Gastroesophageal sphincter (tissue), 3 donors: ENCODE measurements at regions not wholly inside any gene's neighbourhood (a gene's known extent, or its start where the extent isn't known, plus 50 kb on each side); places are given as distances from the start of the nearest gene placed in this dataset.

ENCODE experiments used
- EP300 ChIP-seq: sonication (generic); formaldehyde crosslinking; IDR thresholded peaks from one replicate; pipeline ENCODE4 v1.6.1; 2017; ENCODE audit warnings: antibody characterized with exemption, mild to moderate bottlenecking
- POLR2A ChIP-seq, 2 donors: fragments of 450-650 bp; IDR thresholded peaks; one replicate each; pipeline ENCODE4 v1.6.1; 2017; ENCODE audit warnings: antibody characterized with exemption in 2 of 2, mild to moderate bottlenecking in 2 of 2, moderate library complexity in 1 of 2
- POLR2AphosphoS5 ChIP-seq: sonication (generic); formaldehyde crosslinking; IDR thresholded peaks from one replicate; pipeline ENCODE4 v1.6.1; 2017; ENCODE audit warnings: antibody characterized with exemption
- TF ChIP-seq, protein P1 (sequence below), 4 experiments: fragments of 200-600 bp in 2 of 4; fragments of 450-650 bp in 2 of 4; sonication (generic) in 1 of 4; IDR thresholded peaks; one replicate each; pipeline ENCODE4 v1.5.1; 2017 to 2019; ENCODE audit warnings: antibody characterized with exemption in 4 of 4, mild to moderate bottlenecking in 2 of 4, moderate library complexity in 2 of 4

DNA sequence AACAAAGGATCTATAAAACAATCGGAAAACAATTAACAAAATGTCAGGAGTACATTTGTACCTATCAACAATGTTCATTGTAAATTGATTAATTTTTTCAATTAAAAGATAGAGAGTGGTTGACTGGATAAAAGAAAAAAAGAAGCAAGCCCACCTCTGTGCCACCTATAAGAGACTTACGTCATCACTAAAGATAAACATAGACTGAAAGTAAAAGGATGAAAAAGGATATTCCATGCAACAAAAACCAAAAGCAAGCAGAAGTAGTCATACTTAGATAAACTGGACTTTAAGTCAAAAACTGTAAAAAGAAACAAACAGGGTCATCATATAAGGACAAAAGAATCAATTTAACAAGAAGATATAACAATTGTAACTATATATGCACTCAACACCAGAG is 197.4 kb downstream of the RASEF start:
- TF ChIP-seq, protein P1, sequence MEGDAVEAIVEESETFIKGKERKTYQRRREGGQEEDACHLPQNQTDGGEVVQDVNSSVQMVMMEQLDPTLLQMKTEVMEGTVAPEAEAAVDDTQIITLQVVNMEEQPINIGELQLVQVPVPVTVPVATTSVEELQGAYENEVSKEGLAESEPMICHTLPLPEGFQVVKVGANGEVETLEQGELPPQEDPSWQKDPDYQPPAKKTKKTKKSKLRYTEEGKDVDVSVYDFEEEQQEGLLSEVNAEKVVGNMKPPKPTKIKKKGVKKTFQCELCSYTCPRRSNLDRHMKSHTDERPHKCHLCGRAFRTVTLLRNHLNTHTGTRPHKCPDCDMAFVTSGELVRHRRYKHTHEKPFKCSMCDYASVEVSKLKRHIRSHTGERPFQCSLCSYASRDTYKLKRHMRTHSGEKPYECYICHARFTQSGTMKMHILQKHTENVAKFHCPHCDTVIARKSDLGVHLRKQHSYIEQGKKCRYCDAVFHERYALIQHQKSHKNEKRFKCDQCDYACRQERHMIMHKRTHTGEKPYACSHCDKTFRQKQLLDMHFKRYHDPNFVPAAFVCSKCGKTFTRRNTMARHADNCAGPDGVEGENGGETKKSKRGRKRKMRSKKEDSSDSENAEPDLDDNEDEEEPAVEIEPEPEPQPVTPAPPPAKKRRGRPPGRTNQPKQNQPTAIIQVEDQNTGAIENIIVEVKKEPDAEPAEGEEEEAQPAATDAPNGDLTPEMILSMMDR (IDR thresholded peaks at IDR 0.05), result no peak
- TF ChIP-seq EP300 (no peak), POLR2A (IDR thresholded peaks at IDR 0.05) (no peak), POLR2AphosphoS5 (no peak)
